ENCODE measurements at regions not wholly inside any gene's neighbourhood (a gene's known extent, or its start where the extent isn't known, plus 50 kb on each side); places are given as distances from the start of the nearest gene placed in this dataset.

- no peaks in the 10 kb centered on the region for H3K79me2 ChIP-seq (ENCODE audit: control insufficient read depth, insufficient read depth, low read length)
- H3K36me3 ChIP-seq (ENCODE audit: control insufficient read depth, insufficient read depth, low read length) = no peaks in the 10 kb centered on the region
- DNase-seq (ENCODE audit: low read depth in 2 of 2) = no peak
- H3K4me1 ChIP-seq (ENCODE audit: control insufficient read depth, extremely low read depth, insufficient read depth, low read length) = no peaks in the 10 kb centered on the region
- H3K4me3 ChIP-seq (replicated peaks in 1 of 4; ENCODE audit: control extremely low read depth in 1 of 4, insufficient read depth in 1 of 4, low read depth in 3 of 4, low read length in 4 of 4) = no peak overlapping the region
- no peak overlapping the region for H3K27ac ChIP-seq (ENCODE audit: insufficient read depth, low read length)
- H3K27me3 ChIP-seq (ENCODE audit: control insufficient read depth, insufficient read depth, low read length) = peaks cover 13% of the 10 kb centered on the region
- H2AFZ ChIP-seq (ENCODE audit: low read length) = no peak overlapping the region
- no peak overlapping the region for H3K9ac ChIP-seq (ENCODE audit: insufficient read depth, low read length)
- no peak for TF ChIP-seq EZH2 (IDR thresholded peaks at IDR 0.05; ENCODE audit: low read length, missing control alignments)
- H3K9me3 ChIP-seq (ENCODE audit: control insufficient read depth, insufficient read depth, low read depth, low read length) = no peaks in the 10 kb centered on the region
- H3K4me2 ChIP-seq (ENCODE audit: extremely low read depth, insufficient read depth, low read length) = no peak overlapping the region
- H4K20me1 ChIP-seq (ENCODE audit: control insufficient read depth, extremely low read depth, insufficient read depth, low read length) = no peaks in the 10 kb centered on the region
Measured at GRCh38 chr2:20125164-20125563, 73.7 kb upstream of the LAPTM4A start.

GRCh38 chr2:20123871-20124594 lies 72.6 kb upstream of the LAPTM4A start:
- Histone ChIP-seq H3K27me3 (ENCODE audit: control insufficient read depth, insufficient read depth, low read length) (peaks cover 13% of the 10 kb centered on the region), H3K79me2 (ENCODE audit: control insufficient read depth, insufficient read depth, low read length) (no peaks in the 10 kb centered on the region), H3K27ac (ENCODE audit: insufficient read depth, low read length) (no peak overlapping the region), H2AFZ (ENCODE audit: low read length) (no peak overlapping the region), H3K9ac (ENCODE audit: insufficient read depth, low read length) (no peak overlapping the region), H3K9me3 (ENCODE audit: control insufficient read depth, insufficient read depth, low read depth, low read length) (no peaks in the 10 kb centered on the region), H3K4me3 (replicated peaks in 1 of 4; ENCODE audit: control extremely low read depth in 1 of 4, insufficient read depth in 1 of 4, low read depth in 3 of 4, low read length in 4 of 4) (no peak overlapping the region), H3K4me1 (ENCODE audit: control insufficient read depth, extremely low read depth, insufficient read depth, low read length) (no peaks in the 10 kb centered on the region), H3K36me3 (ENCODE audit: control insufficient read depth, insufficient read depth, low read length) (no peaks in the 10 kb centered on the region), H4K20me1 (ENCODE audit: control insufficient read depth, extremely low read depth, insufficient read depth, low read length) (no peaks in the 10 kb centered on the region), H3K4me2 (ENCODE audit: extremely low read depth, insufficient read depth, low read length) (no peak overlapping the region)
- TF ChIP-seq EZH2 (IDR thresholded peaks at IDR 0.05; ENCODE audit: low read length, missing control alignments) (no peak), CTCF (conservative IDR thresholded peaks at IDR 0.05 in 1 of 2, IDR thresholded peaks at IDR 0.05 in 1 of 2; ENCODE audit: low read depth in 1 of 2, low read length in 2 of 2) (no peak)
- DNase-seq (ENCODE audit: low read depth in 2 of 2) = no peak

- Histone ChIP-seq H3K9ac (ENCODE audit: insufficient read depth, low read length) (no peak overlapping the region), H3K4me2 (ENCODE audit: extremely low read depth, insufficient read depth, low read length) (no peak overlapping the region), H3K9me3 (ENCODE audit: control insufficient read depth, insufficient read depth, low read depth, low read length) (no peaks in the 10 kb centered on the region), H3K27ac (ENCODE audit: insufficient read depth, low read length) (no peak overlapping the region), H3K36me3 (ENCODE audit: control insufficient read depth, insufficient read depth, low read length) (no peaks in the 10 kb centered on the region), H4K20me1 (ENCODE audit: control insufficient read depth, extremely low read depth, insufficient read depth, low read length) (no peaks in the 10 kb centered on the region), H2AFZ (ENCODE audit: low read length) (no peak overlapping the region), H3K4me3 (replicated peaks in 1 of 4; ENCODE audit: control extremely low read depth in 1 of 4, insufficient read depth in 1 of 4, low read depth in 3 of 4, low read length in 4 of 4) (no peak overlapping the region), H3K79me2 (ENCODE audit: control insufficient read depth, insufficient read depth, low read length) (no peaks in the 10 kb centered on the region), H3K4me1 (ENCODE audit: control insufficient read depth, extremely low read depth, insufficient read depth, low read length) (no peaks in the 10 kb centered on the region), H3K27me3 (ENCODE audit: control insufficient read depth, insufficient read depth, low read length) (peaks cover 13% of the 10 kb centered on the region)
- TF ChIP-seq EZH2 (IDR thresholded peaks at IDR 0.05; ENCODE audit: low read length, missing control alignments) (no peak), CTCF (conservative IDR thresholded peaks at IDR 0.05 in 1 of 2, IDR thresholded peaks at IDR 0.05 in 1 of 2; ENCODE audit: low read depth in 1 of 2, low read length in 2 of 2) (no peak)
- DNase-seq (ENCODE audit: low read depth in 2 of 2) = no peak
Measured at GRCh38 chr2:20122864-20123263, 71.4 kb upstream of the LAPTM4A start.
